OCI-LY7 (cell line): ENCODE measurements at regions not wholly inside any gene's neighbourhood (a gene's known extent, or its start where the extent isn't known, plus 50 kb on each side); places are given as distances from the start of the nearest gene placed in this dataset.

Experiments used
- BruUV-seq: library from RNA; stranded (reverse); fragments of 400-500 nt; replicated peaks from 2 replicates; lab custom pipeline; 2021; lab: Mats Ljungman, UMichigan
- CTCF ChIA-PET: fragments of 300-600 bp; sonication (Branson Sonifier 250); formaldehyde crosslinking; loops from one replicate; lab custom pipeline; 2022; ENCODE audit warnings: antibody characterized with exemption; ENCODE audit not compliant: unreplicated experiment; lab: Charles Lee
- POLR2A ChIA-PET: fragments of 300-600 bp; sonication (Branson Sonifier 250); formaldehyde crosslinking; loops from one replicate; lab custom pipeline; 2022; ENCODE audit warnings: antibody characterized with exemption; lab: Charles Lee
- DNase-seq: peaks from one replicate; pipeline ENCODE4 v3.0.0-alpha.2; 2015; ENCODE audit warnings: low spot score
- H2AFZ ChIP-seq: fragments of 200-600 bp; sonication (generic), shearing (Covaris generic); 2 replicates; pipeline ENCODE4 v1.6.1; 2014; ENCODE audit warnings: mild to moderate bottlenecking, antibody characterized with exemption, low read length, moderate library complexity
- H3K27ac ChIP-seq: fragments of 200-600 bp; sonication (generic); 2 replicates; pipeline ENCODE4 v1.5.1; 2014; ENCODE audit warnings: mixed run types, low read depth, mild to moderate bottlenecking, moderate library complexity, low read length, inconsistent platforms; ENCODE audit not compliant: poor library complexity, severe bottlenecking
- H3K36me3 ChIP-seq: fragments of 200-600 bp; sonication (generic); 2 replicates; pipeline ENCODE4 v1.6.1; 2014; ENCODE audit warnings: mild to moderate bottlenecking, antibody characterized with exemption, low read length, moderate library complexity, mixed read lengths; ENCODE audit not compliant: insufficient read depth
- H3K4me1 ChIP-seq: fragments of 200-600 bp; sonication (generic); 2 replicates; pipeline ENCODE4 v1.5.1; 2014; ENCODE audit warnings: mild to moderate bottlenecking, low read length; ENCODE audit not compliant: insufficient read depth, poor library complexity, severe bottlenecking
- H3K4me2 ChIP-seq: fragments of 200-600 bp; sonication (generic); 2 replicates; pipeline ENCODE4 v1.6.1; 2014; ENCODE audit warnings: mild to moderate bottlenecking, low read length
- H3K4me3 ChIP-seq: fragments of 200-600 bp; sonication (generic); 2 replicates; pipeline ENCODE4 v1.5.1; 2014; ENCODE audit warnings: mild to moderate bottlenecking, low read depth, low read length; ENCODE audit not compliant: poor library complexity, severe bottlenecking
- H3K79me2 ChIP-seq: fragments of 200-600 bp; sonication (generic); 2 replicates; pipeline ENCODE4 v1.6.1; 2016; ENCODE audit warnings: low read depth, mild to moderate bottlenecking, low read length, moderate library complexity, mixed read lengths; ENCODE audit not compliant: insufficient read depth
- H3K9me2 ChIP-seq: fragments of 200-600 bp; sonication (generic); 2 replicates; pipeline ENCODE4 v1.6.1; 2016; ENCODE audit warnings: mild to moderate bottlenecking, low read length, mixed read lengths; ENCODE audit not compliant: insufficient read depth
- H3K9me3 ChIP-seq: fragments of 200-600 bp; sonication (generic); 2 replicates; pipeline ENCODE4 v1.6.1; 2014; ENCODE audit warnings: mild to moderate bottlenecking, mixed run types, low read length, mixed read lengths
- H4K20me1 ChIP-seq: fragments of 200-600 bp; sonication (generic); 2 replicates; pipeline ENCODE4 v1.6.1; 2014; ENCODE audit warnings: mild to moderate bottlenecking, antibody characterized with exemption, low read length, moderate library complexity, mixed read lengths; ENCODE audit not compliant: insufficient read depth
- EZH2phosphoT487 ChIP-seq: fragments of 200-600 bp; sonication (generic); IDR thresholded peaks from 2 replicates; pipeline ENCODE4 v1.6.1; 2018; ENCODE audit warnings: low read depth, borderline replicate concordance, mild to moderate bottlenecking, mixed run types, antibody characterized with exemption, low read length, moderate library complexity, mixed read lengths
- intact Hi-C: fragments of 100-400 bp; cut with micrococcal nuclease; formaldehyde crosslinking; loops from one replicate; pipeline ENCODE4 v1.10.0; 2022; ENCODE audit not compliant: unreplicated experiment
- TF ChIP-seq, protein P1 (sequence below): fragments of 200-600 bp; sonication (generic); conservative IDR thresholded peaks from 2 replicates; pipeline ENCODE4 v1.5.1; 2014; ENCODE audit warnings: mild to moderate bottlenecking, antibody characterized with exemption, low read length, moderate library complexity, mixed read lengths

DNA sequence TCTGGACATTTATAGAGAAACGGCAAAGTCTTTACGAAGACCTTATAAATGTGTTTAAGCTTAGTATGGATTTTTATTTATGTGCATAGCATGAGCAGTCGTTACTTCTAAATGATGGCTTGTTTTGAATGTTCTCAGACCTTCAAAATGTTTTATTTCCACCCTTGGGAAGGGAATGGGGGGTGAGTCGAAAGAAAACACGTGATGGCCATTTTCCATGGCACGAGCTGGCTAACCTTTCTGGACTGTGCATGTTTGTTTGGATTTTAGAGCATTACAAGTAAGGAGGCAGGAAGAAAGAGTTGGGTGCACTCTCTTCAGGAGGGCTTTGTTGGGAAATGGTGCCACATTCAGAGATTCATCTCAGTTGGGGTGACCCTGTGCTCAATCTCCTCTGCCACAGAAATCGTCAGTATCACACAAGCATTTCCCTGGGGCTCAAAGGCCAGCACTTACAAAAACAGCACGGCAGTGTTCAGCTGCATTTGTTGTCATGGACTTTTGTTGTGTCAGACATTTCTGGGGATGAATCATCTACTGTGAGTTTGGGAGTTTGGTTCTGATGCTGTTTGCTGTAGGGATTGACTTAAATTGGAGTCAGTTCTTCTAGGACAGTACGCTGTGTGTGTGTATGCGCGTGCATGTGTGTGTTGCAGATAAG is 52.3 kb upstream of the ADAMTS9 start:
- Histone ChIP-seq H3K9me2 (no peaks in the 10 kb centered on the region), H3K4me1 (no peaks in the 10 kb centered on the region), H3K4me3 (no peak overlapping the region), H3K4me2 (no peak overlapping the region), H2AFZ (no peak overlapping the region), H3K36me3 (no peaks in the 10 kb centered on the region), H3K9me3 (no peaks in the 10 kb centered on the region), H3K27ac (no peak overlapping the region), H4K20me1 (no peaks in the 10 kb centered on the region), H3K79me2 (no peaks in the 10 kb centered on the region)
- DNase-seq: no peak
- BruUV-seq: no TSS peak
- POLR2A ChIA-PET: no interaction called here
- TF ChIP-seq, protein P1, sequence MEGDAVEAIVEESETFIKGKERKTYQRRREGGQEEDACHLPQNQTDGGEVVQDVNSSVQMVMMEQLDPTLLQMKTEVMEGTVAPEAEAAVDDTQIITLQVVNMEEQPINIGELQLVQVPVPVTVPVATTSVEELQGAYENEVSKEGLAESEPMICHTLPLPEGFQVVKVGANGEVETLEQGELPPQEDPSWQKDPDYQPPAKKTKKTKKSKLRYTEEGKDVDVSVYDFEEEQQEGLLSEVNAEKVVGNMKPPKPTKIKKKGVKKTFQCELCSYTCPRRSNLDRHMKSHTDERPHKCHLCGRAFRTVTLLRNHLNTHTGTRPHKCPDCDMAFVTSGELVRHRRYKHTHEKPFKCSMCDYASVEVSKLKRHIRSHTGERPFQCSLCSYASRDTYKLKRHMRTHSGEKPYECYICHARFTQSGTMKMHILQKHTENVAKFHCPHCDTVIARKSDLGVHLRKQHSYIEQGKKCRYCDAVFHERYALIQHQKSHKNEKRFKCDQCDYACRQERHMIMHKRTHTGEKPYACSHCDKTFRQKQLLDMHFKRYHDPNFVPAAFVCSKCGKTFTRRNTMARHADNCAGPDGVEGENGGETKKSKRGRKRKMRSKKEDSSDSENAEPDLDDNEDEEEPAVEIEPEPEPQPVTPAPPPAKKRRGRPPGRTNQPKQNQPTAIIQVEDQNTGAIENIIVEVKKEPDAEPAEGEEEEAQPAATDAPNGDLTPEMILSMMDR: no peak
- no peak for TF ChIP-seq EZH2phosphoT487
- CTCF ChIA-PET: no interaction called here
- intact Hi-C loops: no loop called here
